ENCODE measurements at regions not wholly inside any gene's neighbourhood (a gene's known extent, or its start where the extent isn't known, plus 50 kb on each side); places are given as distances from the start of the nearest gene placed in this dataset.
"Not testable (repeated sequence)": the region's sequence is repeated elsewhere in the genome, so short reads cannot be mapped to it uniquely, and the experiment has no call there.

GRCh38 chr13:73640476-73641179, 493.6 kb downstream of the KLF12 start:
- not testable (repeated sequence) for DNase-seq (ENCODE audit: low read depth in 1 of 2, low spot score in 1 of 2)

- no peak for DNase-seq (ENCODE audit: low read depth in 1 of 2, low spot score in 1 of 2)
Measured at GRCh38 chr13:73635166-73635787, 498.9 kb downstream of the KLF12 start.

GRCh38 chr13:73633817-73634460, 500.3 kb downstream of the KLF12 start:
- DNase-seq (ENCODE audit: low read depth in 1 of 2, low spot score in 1 of 2), result no peak

- DNase-seq (ENCODE audit: low read depth in 1 of 2, low spot score in 1 of 2), result no peak
Measured at GRCh38 chr13:73631411-73631810, 502.8 kb downstream of the KLF12 start.

- peak in 1 of 2 donors; percentile 2 for DNase-seq (ENCODE audit: low read depth in 1 of 2, low spot score in 1 of 2)
Measured at GRCh38 chr13:73625562-73626339, 508.5 kb downstream of the KLF12 start.

GRCh38 chr13:73623281-73623680, 510.9 kb downstream of the KLF12 start:
- DNase-seq (ENCODE audit: low read depth in 1 of 2, low spot score in 1 of 2), result no peak

GRCh38 chr13:73622381-73622780, 511.8 kb downstream of the KLF12 start:
- DNase-seq (ENCODE audit: low read depth in 1 of 2, low spot score in 1 of 2), result no peak

- no peak for DNase-seq (ENCODE audit: low read depth in 1 of 2, low spot score in 1 of 2)
Measured at GRCh38 chr13:73618275-73618865, 515.8 kb downstream of the KLF12 start.

GRCh38 chr13:73616861-73617260, 517.3 kb downstream of the KLF12 start:
- DNase-seq (ENCODE audit: low read depth in 1 of 2, low spot score in 1 of 2), result no peak

- no peak for DNase-seq (ENCODE audit: low read depth in 1 of 2, low spot score in 1 of 2)
Measured at GRCh38 chr13:73610799-73611592, 523.2 kb downstream of the KLF12 start.

- no peak for DNase-seq (ENCODE audit: low read depth in 1 of 2, low spot score in 1 of 2)
Measured at GRCh38 chr13:73608711-73609485, 525.3 kb downstream of the KLF12 start.

GRCh38 chr13:73608157-73608516, 526.1 kb downstream of the KLF12 start:
- no peak for DNase-seq (ENCODE audit: low read depth in 1 of 2, low spot score in 1 of 2)

GRCh38 chr13:73607489-73608156, 526.6 kb downstream of the KLF12 start:
- no peak for DNase-seq (ENCODE audit: low read depth in 1 of 2, low spot score in 1 of 2)

- no peak for DNase-seq (ENCODE audit: low read depth in 1 of 2, low spot score in 1 of 2)
Measured at GRCh38 chr13:73603646-73604045, 530.6 kb downstream of the KLF12 start.

- no peak for DNase-seq (ENCODE audit: low read depth in 1 of 2, low spot score in 1 of 2)
Measured at GRCh38 chr13:73602295-73602694, 531.9 kb downstream of the KLF12 start.

- DNase-seq (ENCODE audit: low read depth in 1 of 2, low spot score in 1 of 2), result no peak
Measured at GRCh38 chr13:73601708-73602107, 532.5 kb downstream of the KLF12 start.

GRCh38 chr13:73599232-73600128, 534.7 kb downstream of the KLF12 start:
- no peak for DNase-seq (ENCODE audit: low read depth in 1 of 2, low spot score in 1 of 2)

GRCh38 chr13:73598020-73598712, 536.0 kb downstream of the KLF12 start:
- DNase-seq (ENCODE audit: low read depth in 1 of 2, low spot score in 1 of 2), result no peak
